ENCODE measurements at regions not wholly inside any gene's neighbourhood (a gene's known extent, or its start where the extent isn't known, plus 50 kb on each side); places are given as distances from the start of the nearest gene placed in this dataset.

DNA sequence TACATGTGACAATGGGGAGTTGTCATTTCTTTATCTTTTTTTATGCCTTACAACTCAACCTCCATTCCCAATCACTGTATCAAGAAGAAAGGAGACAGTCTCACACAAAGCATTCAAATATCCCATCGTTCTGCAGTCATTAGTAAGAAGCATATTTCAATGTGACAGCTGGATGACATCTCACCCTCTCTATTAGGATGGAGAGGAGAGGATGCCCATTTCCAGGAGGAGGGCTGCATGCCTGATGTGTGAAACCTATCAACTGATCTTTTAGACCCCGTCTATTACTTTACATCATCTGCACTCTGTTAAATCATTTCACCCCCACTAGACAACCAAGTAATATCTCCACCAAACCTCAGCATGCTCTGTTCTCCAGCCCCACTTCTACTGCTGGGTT lies 292.7 kb upstream of the CHAC2 start:
- no peak for TF ChIP-seq POLR2AphosphoS5 (IDR thresholded peaks at IDR 0.05; ENCODE audit: low read depth, low read length)
- no peak for TF ChIP-seq POLR2A (IDR thresholded peaks at IDR 0.05; ENCODE audit: low read depth, low read length)

Data from GM12891 (cell line).